ENCODE measurements at regions not wholly inside any gene's neighbourhood (a gene's known extent, or its start where the extent isn't known, plus 50 kb on each side); places are given as distances from the start of the nearest gene placed in this dataset.

- Mint-ChIP-seq H3K4me1 (no peaks in the 10 kb centered on the region), H3K36me3 (ENCODE audit: low read depth) (no peaks in the 10 kb centered on the region), H3K4me3 (no peak overlapping the region), H3K9me3 (no peaks in the 10 kb centered on the region), H3K27me3 (ENCODE audit: low read depth) (peaks cover 57% of the 10 kb centered on the region), H3K27ac (ENCODE audit: unreplicated experiment) (no peak overlapping the region)
- DNase-seq (ENCODE audit: low read depth, low spot score), result no peak
- TF ChIP-seq CTCF (conservative IDR thresholded peaks at IDR 0.05), result no peak
Measured at GRCh38 chr3:132183811-132184210, 133.4 kb upstream of the ACP3 start.

GRCh38 chr3:132187746-132188145 lies 129.5 kb upstream of the ACP3 start:
- TF ChIP-seq CTCF (conservative IDR thresholded peaks at IDR 0.05), result no peak
- Mint-ChIP-seq H3K27me3 (ENCODE audit: low read depth) (peaks cover 51% of the 10 kb centered on the region), H3K27ac (ENCODE audit: unreplicated experiment) (no peak overlapping the region), H3K9me3 (no peaks in the 10 kb centered on the region), H3K4me1 (no peaks in the 10 kb centered on the region), H3K4me3 (no peak overlapping the region), H3K36me3 (ENCODE audit: low read depth) (no peaks in the 10 kb centered on the region)
- no peak for DNase-seq (ENCODE audit: low read depth, low spot score)

- Mint-ChIP-seq H3K27ac (ENCODE audit: unreplicated experiment) (no peak overlapping the region), H3K9me3 (no peaks in the 10 kb centered on the region), H3K4me3 (no peak overlapping the region), H3K4me1 (no peaks in the 10 kb centered on the region), H3K36me3 (ENCODE audit: low read depth) (no peaks in the 10 kb centered on the region), H3K27me3 (ENCODE audit: low read depth) (peaks cover 40% of the 10 kb centered on the region)
- no peak for TF ChIP-seq CTCF (conservative IDR thresholded peaks at IDR 0.05)
- no peak for DNase-seq (ENCODE audit: low read depth, low spot score)
Measured at GRCh38 chr3:132189601-132190000, 127.6 kb upstream of the ACP3 start.

- Mint-ChIP-seq H3K4me1 (no peaks in the 10 kb centered on the region), H3K27ac (ENCODE audit: unreplicated experiment) (no peak overlapping the region), H3K9me3 (peaks cover 6% of the 10 kb centered on the region), H3K4me3 (no peak overlapping the region), H3K36me3 (ENCODE audit: low read depth) (no peaks in the 10 kb centered on the region), H3K27me3 (ENCODE audit: low read depth) (peaks cover 14% of the 10 kb centered on the region)
- DNase-seq (ENCODE audit: low read depth, low spot score), result no peak
- TF ChIP-seq CTCF (conservative IDR thresholded peaks at IDR 0.05), result no peak
Measured at GRCh38 chr3:132196113-132196512, 121.1 kb upstream of the ACP3 start.

GRCh38 chr3:132198516-132198915 lies 118.7 kb upstream of the ACP3 start:
- Mint-ChIP-seq H3K4me1 (no peaks in the 10 kb centered on the region), H3K36me3 (ENCODE audit: low read depth) (no peaks in the 10 kb centered on the region), H3K27ac (ENCODE audit: unreplicated experiment) (no peak overlapping the region), H3K4me3 (no peak overlapping the region), H3K9me3 (peaks cover 6% of the 10 kb centered on the region), H3K27me3 (ENCODE audit: low read depth) (peaks cover 8% of the 10 kb centered on the region)
- no peak for TF ChIP-seq CTCF (conservative IDR thresholded peaks at IDR 0.05)
- DNase-seq (ENCODE audit: low read depth, low spot score), result no peak

GRCh38 chr3:132199451-132199850 lies 117.8 kb upstream of the ACP3 start:
- no peaks in the 10 kb centered on the region for H3K36me3 Mint-ChIP-seq (ENCODE audit: low read depth)
- H3K27ac Mint-ChIP-seq (ENCODE audit: unreplicated experiment), result no peak overlapping the region
- H3K4me1 Mint-ChIP-seq, result no peaks in the 10 kb centered on the region
- TF ChIP-seq CTCF (conservative IDR thresholded peaks at IDR 0.05), result no peak
- H3K4me3 Mint-ChIP-seq, result no peak overlapping the region
- peaks cover 4% of the 10 kb centered on the region for H3K27me3 Mint-ChIP-seq (ENCODE audit: low read depth)
- DNase-seq (ENCODE audit: low read depth, low spot score), result no peak
- H3K9me3 Mint-ChIP-seq, result peaks cover 6% of the 10 kb centered on the region
